ENCODE measurements at regions not wholly inside any gene's neighbourhood (a gene's known extent, or its start where the extent isn't known, plus 50 kb on each side); places are given as distances from the start of the nearest gene placed in this dataset.
"Not testable (repeated sequence)": the region's sequence is repeated elsewhere in the genome, so short reads cannot be mapped to it uniquely, and the experiment has no call there.

GRCh38 chr12:125549171-125549570, 483.9 kb downstream of the AACS start:
- H3K27ac ChIP-seq = no peak overlapping the region
- in situ Hi-C loops (cut with MboI; ENCODE audit: low sequenced_read_pairs in 4 of 4) (no loop called here), intact Hi-C loops (cut with DNase I; ENCODE audit: low total_unique reads) (no loop called here)
- H3K9me3 ChIP-seq = no peaks in the 10 kb centered on the region
- DNase-seq = no peak
- no peaks in the 10 kb centered on the region for H3K36me3 ChIP-seq
- no peak for TF ChIP-seq CTCF (IDR thresholded peaks at IDR 0.05 in 4 of 5, conservative IDR thresholded peaks at IDR 0.05 in 1 of 5)
- TF ChIP-seq POLR2A (IDR thresholded peaks at IDR 0.05) = no peak
- no peak for ATAC-seq
- no peaks in the 10 kb centered on the region for H3K27me3 ChIP-seq
- H3K4me3 ChIP-seq = no peak overlapping the region
- H3K4me1 ChIP-seq = no peaks in the 10 kb centered on the region

DNA sequence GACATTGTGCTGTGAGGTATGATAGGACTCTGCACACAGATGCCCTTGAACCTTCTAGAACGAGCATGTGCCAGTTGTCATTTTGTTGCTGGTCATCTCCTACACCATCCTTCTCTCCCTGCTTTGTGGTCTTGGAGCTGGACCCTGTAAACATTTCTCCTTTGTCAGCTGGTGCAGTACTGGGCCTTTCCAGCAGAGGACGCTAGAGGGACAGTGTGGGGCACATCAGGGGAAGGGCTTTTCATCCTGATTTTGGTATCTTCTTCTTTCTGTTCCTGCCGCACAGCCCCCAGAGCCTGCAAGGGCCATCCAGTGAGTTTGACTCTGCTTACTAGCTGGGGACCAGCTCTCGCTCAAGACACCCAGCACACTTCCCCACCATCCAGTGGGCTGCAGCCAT, 484.6 kb downstream of the AACS start:
- no peaks in the 10 kb centered on the region for H3K27me3 ChIP-seq
- TF ChIP-seq POLR2A (IDR thresholded peaks at IDR 0.05) = no peak
- no peak for TF ChIP-seq CTCF (IDR thresholded peaks at IDR 0.05 in 4 of 5, conservative IDR thresholded peaks at IDR 0.05 in 1 of 5)
- ATAC-seq = no peak
- DNase-seq = no peak
- no peak overlapping the region for H3K27ac ChIP-seq
- no peaks in the 10 kb centered on the region for H3K9me3 ChIP-seq
- intact Hi-C loops (cut with DNase I; ENCODE audit: low total_unique reads) = no loop called here
- no peak overlapping the region for H3K4me3 ChIP-seq
- no peaks in the 10 kb centered on the region for H3K36me3 ChIP-seq
- no peaks in the 10 kb centered on the region for H3K4me1 ChIP-seq
- in situ Hi-C loops (cut with MboI; ENCODE audit: low sequenced_read_pairs in 4 of 4) = no loop called here

DNA sequence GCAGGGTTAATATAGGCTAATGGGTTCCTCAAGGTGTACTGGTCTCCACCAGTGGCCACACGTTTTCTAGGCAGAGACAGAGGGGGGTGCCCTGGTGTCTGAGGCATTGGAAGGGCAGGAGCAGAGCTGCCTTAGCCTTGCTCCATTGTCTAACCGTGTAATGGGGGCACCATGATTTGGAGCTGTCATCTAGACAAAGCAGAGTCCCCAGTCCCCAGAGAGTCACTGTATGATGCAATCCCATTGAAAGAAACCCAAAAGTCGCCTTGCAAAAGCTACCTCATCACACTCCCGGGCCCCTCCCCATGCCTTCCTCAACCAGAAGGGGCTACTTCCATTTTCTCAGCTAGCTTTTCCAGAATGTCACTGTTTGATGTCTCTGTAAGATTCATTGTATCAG, 487.1 kb downstream of the AACS start:
- TF ChIP-seq POLR2A (IDR thresholded peaks at IDR 0.05) (no peak), CTCF (IDR thresholded peaks at IDR 0.05 in 4 of 5, conservative IDR thresholded peaks at IDR 0.05 in 1 of 5) (no peak)
- no peak overlapping the region for H3K27ac ChIP-seq
- in situ Hi-C loops (cut with MboI; ENCODE audit: low sequenced_read_pairs in 4 of 4) = no loop called here

DNA sequence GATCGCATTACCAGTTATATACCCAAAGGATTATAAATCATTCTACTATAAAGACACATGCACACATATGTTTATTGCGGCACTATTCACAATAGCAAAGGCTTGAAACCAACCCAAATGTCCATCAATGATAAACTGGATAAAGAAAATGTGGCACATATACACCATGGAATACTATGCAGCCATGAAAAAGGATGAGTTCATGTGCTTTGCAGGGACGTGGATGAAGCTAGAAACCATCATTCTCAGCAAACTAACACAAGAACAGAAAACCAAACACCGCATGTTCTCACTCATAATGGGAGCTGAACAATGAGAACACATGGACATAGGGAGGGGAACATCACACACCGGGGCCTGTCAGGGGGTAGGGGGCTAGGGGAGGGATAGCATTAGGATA, 495.8 kb downstream of the AACS start:
- intact Hi-C loops (cut with DNase I; ENCODE audit: low total_unique reads); in situ Hi-C loops (cut with MboI; ENCODE audit: low sequenced_read_pairs in 4 of 4); ATAC-seq: not testable (repeated sequence)

More for the DNA sequence above, 487.1 kb downstream of the AACS start:
- ATAC-seq = no peak
- Histone ChIP-seq H3K9me3 (no peaks in the 10 kb centered on the region), H3K4me3 (no peak overlapping the region), H3K27me3 (no peaks in the 10 kb centered on the region), H3K4me1 (no peaks in the 10 kb centered on the region), H3K36me3 (no peaks in the 10 kb centered on the region)
- intact Hi-C loops (cut with DNase I; ENCODE audit: low total_unique reads) = no loop called here
- no peak for DNase-seq

DNA sequence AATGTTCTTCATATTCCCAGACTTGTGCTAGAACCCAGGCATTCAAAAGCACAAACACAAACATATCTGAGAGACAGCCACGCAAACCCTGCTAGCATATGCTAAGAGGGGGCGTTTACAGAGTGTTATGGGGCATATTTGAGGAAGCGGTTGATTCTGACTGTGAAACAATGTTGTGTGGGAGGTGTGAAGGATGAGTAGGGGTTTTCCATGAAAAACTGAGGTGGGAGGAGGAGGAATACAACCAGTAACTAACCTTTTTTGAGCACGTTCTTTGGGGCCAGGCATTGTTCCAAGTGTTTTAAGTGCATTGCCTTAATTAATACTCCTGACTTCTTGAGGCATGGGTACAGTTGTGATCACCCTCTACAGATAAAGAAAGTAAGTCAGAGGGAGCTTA, 499.5 kb downstream of the AACS start:
- Histone ChIP-seq H3K36me3 (no peaks in the 10 kb centered on the region), H3K27me3 (no peaks in the 10 kb centered on the region), H3K4me1 (no peaks in the 10 kb centered on the region), H3K9me3 (no peaks in the 10 kb centered on the region), H3K27ac (no peak overlapping the region), H3K4me3 (no peak overlapping the region)
- TF ChIP-seq POLR2A (IDR thresholded peaks at IDR 0.05) = no peak
- no peak for TF ChIP-seq CTCF (IDR thresholded peaks at IDR 0.05 in 4 of 5, conservative IDR thresholded peaks at IDR 0.05 in 1 of 5)
- intact Hi-C loops (cut with DNase I; ENCODE audit: low total_unique reads) (no loop called here), in situ Hi-C loops (cut with MboI; ENCODE audit: low sequenced_read_pairs in 4 of 4) (no loop called here)
- ATAC-seq (no peak), DNase-seq (no peak)

More for the DNA sequence above, 495.8 kb downstream of the AACS start:
- H3K4me1 ChIP-seq, H3K4me3 ChIP-seq, DNase-seq, H3K27me3 ChIP-seq, H3K27ac ChIP-seq, H3K36me3 ChIP-seq, H3K9me3 ChIP-seq: not testable (repeated sequence)

Measured in gastrocnemius medialis (tissue), 4 donors.